Midbrain (tissue), 1 donor: ENCODE measurements at regions not wholly inside any gene's neighbourhood (a gene's known extent, or its start where the extent isn't known, plus 50 kb on each side); places are given as distances from the start of the nearest gene placed in this dataset.

ENCODE experiments used
- DNase-seq: peaks from one replicate; lab custom pipeline; 2025; lab: John Stamatoyannopoulos, UW

DNA sequence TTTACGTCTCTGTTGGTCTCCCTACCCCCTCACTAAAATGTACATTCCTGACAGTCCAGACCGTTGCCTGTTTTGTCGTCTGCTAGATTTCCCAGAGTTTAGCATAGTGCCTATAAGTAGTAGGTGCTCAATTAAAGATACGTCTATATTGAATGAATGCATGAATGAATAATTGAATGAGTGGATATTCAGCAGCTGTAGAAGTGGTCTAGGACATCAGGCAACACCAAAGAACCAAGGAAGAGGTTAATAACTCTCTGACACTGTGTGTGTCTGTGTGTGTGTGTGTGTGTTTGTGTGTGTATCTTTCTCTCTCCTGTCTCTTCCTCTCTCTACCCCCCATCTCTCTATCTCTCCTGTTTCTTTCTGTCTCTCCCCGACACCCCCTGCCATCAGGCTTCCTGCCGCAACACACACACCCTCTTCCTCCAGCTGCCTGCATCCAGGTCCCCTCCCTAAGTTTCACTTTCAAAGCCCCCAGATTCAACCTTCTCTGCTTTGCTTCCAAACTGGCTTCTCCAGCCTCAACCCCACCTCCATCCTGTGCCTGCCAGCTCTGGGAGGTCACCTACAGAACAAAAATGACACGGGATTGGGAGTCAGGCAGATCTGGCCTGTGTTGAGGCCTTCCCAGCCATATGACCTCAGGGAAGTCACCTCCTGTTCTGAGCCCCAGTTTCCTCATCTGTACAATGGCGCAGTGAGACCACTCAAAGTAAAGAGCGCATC is 119.9 kb upstream of the NCOR2 start:
- no peak for DNase-seq

DNA sequence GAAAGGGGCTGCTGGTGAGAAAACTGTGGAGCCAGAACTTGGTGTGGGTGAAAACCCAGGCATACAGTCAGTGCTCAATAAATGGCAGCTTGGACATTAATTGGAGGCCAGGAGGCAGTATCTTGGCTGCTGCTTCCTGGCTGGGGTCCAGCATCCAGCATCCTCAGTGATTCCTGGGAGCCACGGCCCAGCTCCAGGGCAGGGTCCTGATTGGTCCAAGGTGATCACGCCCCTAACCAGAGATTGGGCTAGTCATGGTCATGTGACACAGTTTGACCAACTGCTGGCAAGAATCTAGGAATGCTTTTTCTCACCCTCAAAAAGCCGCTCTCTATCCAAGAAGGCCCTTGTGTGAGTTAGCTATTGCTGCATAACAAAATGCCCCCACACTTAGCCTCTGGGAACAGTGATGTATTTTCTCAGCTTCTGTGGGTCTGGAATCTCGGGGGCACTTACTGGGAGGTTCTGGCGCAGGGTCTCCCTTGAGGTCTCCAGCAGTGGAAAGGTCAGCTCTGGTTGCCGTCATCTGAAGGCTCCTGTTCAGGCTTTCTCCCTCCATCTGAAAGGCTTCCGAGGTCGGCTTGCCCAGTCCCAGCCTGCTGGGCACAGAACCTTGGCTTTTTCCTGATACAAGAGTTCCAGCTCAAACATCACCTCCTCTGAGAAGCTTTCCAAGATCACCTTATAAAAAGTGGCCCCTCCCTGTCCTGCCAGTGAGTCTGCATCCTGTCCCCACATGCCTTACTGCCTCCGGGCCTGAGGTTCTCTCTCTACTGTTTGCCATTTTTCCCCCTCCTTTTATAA is 119.2 kb upstream of the NCOR2 start:
- no peak for DNase-seq

DNA sequence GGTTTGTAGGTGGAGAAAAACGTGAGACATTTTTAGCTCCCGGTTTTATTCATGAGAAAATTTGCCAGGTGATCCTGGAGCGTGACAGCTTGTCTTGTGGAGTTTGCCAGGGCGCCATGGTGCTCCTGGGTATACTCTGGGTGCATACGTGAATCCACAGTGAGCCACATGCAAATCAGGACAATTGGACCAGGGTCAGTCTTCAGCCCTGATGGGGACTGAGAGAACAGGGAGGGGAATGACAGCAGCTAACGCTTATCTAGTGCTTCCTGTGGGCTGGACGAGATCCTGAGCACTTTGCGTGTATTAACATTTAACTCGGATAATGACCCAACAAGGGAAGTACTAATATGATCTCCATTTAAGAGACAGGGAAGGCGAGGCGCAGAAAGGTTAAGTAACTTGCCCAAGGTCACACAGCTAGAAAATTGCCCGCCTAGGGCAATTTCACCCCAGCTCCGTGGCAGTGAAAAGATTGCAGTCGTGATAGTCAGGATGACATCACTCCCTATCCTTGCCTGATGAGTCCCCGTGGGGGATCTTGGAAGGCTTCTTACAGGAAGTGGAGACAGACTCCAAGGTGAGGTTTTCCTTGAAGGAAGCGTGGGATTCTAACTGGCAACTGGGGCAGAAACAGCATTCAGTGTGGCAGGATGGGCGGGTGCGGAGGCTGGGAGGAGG is 118.4 kb upstream of the NCOR2 start:
- no peak for DNase-seq

DNA sequence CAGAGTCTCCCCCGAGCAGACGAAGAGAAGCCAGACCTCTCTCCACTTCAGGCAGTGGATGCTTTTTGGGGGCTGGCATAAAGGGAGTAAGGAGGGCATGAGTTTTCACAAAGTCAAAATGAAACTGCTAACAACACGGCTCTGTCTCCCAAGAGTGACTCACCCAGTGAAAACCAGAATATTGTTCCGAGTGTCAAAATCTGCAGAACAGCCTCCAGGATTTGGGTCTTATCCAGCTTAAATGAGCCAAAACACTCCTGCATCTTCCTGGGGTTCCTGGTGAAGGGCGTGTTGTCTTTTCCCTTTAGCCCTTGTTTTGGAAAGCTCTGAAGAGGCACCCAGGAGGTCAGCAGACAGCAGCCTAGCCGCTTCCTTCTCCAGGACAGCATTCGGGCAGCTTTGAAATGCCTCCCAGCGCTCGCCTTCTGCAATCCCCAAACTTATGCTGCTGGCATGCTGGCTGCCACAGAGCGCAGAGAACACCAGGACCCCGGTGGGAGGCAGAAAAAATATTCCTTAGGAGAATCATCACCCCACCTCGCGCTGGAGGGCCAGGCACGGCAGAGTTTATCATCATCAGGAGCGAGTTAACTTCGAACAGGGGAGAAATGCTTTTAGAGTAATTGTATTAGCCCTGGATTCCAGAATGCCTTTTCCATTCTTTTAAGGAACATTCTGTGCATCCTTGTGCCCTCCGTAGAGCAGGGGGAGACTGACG is 117.7 kb upstream of the NCOR2 start:
- peak; percentile 64 for DNase-seq

DNA sequence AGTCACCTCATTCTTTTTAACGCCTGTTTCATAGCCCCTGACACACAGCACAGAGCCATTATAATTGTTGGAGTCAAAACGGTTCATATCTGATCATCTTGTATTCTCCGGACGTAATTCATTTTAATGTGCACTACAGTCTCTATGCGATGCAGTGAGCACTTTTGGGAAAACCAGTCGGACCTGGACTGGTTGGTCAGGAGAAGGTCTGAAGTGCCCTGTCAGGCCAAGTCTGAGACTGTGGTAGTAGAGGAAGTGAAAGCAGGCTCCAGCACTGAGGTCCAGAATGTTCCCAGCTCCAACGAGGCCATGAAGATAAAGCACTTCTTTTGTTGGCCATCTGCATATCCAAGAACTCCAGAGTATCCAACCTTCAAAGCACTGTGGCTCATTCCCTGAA is 117.1 kb upstream of the NCOR2 start:
- DNase-seq: peak; percentile 57

DNA sequence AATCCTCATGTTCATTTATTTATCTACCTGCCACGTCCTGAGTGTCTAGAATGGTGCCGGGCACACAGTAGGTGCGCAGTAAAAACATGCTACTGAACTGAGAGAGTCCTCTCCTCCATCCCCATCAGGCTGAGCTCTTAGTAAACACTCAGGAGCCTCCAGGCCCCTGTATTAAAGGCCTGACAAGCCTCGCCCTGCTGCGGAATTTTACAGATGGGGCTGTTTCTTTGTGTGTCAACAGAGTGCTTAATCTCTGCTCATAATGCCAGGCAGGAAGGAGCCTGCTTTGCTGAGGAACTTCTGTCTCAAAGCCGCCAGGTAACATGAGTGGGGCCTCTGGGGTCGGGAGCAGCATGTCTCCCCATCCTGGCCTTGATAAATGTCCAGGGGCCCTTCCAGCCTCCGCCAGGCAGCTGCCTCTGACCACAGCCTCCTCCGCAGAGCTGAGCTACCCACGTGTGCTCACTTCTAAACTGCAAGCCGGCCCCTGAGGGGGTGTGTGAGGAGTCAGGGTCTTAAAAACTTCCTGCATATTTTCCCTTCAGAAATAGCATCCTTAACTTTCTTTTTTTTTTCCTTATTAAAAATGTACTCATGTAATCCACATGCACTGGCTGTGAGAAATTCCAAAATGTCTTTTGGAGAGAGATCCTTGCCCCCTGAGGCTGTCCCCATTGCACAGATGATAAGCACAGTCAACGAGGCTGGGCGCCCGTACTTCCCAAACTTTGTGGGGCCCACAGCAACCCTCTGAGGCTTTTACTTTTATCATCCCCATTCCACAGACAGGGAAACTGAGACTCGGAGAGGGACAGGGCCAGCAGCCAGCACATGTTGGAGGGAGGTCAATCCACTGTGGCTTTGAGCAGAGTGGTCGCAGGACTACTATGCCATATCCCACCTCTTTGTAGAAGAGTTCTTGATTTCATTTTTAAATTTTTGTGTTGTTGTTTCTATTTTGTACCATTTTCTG is 116.0 kb upstream of the NCOR2 start:
- DNase-seq: no peak

DNA sequence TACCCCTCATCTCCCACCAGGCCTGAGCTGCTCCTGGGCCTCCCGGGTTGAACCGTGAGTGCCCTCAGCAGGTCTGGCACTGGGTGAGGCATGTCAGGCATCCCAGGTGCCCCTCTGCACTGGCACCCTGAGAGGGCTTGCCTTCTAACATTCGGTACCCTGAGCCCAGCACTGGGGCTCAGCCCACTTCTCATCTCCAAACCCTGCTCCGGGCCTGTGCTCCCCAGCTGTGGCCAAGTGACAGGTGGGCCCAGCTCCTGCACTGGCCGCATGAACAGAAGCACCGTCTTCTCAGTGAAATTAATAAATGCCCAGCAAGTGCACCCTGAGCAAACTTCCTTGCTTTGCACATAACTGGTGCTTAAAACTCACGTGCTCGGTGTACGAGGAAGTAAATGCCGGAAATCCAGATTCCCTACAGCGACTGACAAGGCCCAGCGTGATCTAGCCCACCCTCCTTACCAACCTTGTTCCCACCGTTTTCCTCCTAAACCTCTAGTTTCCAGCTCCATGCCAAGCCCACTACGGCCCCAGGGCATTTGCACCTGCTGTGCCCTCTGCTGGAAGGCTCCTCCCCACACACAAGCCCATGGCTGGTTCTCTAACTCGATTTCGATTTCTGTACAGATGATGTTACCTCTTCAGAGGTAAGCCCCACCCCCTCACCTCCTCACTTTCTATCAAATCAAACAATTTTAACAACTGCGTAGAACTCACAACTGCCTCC is 115.2 kb upstream of the NCOR2 start:
- no peak for DNase-seq

DNA sequence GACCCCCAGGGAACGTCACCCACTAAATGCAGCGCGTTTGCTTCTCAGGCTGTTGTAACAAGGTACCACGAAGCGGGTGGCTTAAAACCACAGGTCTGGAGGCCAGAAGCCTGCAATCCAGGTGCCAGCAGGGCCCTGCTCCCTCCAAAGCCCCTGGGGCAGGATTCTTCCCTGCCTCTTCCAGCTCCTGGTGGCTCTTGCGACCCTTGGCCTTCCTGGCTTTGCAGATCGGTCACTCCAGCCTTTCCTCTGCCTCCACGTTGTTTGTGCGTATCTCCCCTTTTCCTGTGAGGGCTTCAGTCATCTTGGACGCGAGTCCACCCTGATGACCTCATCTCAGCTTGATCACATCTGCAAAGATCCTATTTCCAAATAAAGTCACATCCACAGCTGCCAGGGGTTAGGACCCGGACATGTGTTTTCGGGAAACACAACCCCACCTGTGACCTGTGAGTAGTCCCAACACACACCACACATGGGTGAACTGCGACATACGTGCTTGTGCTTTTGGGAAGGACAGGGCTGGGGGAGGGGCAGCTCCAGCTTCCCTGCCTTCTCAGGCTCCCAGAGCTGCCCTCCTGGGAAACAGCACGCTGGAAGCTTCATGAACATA is 114.5 kb upstream of the NCOR2 start:
- no peak for DNase-seq

DNA sequence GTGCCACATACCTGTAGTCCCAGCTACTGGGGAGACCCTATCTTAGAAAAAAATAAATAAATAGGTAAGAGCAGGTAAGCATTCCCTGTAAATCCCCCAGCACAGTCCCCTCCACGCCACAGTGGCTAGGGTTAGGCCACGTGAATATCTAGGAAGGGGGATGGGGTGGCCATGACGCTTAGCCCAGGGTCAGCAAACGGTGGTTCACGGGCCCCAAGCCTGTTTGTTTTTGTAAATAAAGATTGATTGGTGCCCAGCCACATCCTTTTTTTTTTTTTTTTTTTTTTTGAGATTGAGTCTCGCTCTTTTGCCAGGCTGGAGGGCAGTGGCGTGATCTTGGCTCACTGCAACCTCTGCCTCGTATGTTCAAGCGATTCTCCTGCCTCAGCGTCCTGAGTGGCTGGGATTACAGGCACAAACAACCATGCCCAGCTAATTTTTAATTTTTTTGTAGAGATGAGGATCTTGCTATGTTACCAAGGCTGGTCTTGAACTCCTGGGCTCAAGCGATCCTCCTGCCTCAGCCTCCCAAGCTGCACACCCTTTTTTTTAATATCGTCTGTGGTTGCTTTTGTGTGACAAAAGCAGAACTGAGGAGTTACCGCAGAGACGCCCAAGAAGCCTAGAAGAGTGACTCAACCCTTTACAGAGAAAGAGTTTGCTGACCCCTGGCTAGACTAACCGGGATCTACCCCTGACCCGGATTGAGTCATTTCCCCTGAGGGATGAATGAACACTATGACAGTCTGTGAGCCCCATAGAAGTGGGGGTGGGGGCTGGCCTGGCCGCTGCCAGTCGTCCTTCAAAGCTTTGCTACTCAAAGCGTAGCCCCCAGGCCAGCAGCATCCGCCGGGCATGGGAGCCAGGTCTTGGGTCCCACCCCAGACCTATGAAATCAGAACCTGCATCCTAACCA is 113.7 kb upstream of the NCOR2 start:
- DNase-seq: peak; percentile 34

DNA sequence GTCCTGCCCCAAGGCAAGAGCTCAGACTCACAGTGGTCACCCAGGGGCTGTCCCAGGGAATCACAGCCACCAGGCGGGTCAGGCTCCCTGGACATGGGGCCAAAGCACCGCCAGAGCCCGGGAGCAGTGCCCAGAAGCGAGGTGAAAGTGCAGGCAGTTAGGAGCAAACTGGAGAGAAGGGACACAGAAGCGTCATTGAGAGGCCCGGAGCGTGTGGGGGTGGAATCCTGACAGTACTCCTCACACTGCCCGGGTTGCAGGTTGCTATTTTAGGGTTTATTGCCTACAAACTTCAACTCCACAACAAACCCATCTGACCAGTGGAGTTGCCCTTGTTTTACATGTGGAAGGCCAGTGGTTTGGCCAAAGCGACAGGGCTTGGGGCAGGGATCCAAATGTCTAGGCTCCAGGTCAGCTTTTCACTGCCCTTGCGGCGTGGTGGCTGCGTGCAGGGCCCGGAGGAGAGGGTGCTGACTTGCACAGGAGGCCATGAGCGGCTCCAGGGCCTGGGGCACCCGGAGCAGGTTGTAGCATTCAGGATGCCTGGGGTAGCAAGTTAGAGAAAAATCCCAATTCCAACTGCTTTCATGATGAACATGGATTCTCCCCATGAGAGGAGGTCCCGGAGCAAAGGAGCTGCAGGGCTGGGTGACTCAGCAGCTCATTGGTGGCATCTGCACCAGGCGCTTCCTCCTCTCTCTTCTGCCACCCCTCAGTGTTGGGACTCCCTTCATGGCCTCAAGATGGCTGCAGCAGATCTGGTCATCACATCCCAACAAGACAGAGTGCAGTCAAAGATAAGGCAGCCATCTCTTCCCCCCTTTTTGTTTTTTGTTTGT is 112.3 kb upstream of the NCOR2 start:
- peak; percentile 50 for DNase-seq

DNA sequence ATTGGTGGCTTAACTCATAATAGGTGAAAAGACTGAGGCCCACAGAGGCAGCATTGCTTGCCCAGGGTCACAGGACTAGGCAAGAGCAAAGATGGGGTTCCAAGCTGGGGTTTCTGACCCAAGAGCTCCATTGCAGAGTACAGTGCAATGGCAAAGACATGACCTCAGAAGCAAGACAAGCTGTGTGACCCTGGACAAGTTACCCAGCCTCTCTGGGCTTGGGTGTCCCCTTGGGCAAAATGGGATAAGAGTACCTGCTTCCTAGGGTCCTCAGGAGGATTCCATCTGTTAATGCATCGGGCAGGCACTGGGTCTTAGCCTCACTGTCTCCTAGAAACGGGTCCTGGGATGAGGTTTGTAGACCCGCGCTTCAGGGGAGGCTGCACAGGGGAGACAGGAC is 111.6 kb upstream of the NCOR2 start:
- DNase-seq: no peak

DNA sequence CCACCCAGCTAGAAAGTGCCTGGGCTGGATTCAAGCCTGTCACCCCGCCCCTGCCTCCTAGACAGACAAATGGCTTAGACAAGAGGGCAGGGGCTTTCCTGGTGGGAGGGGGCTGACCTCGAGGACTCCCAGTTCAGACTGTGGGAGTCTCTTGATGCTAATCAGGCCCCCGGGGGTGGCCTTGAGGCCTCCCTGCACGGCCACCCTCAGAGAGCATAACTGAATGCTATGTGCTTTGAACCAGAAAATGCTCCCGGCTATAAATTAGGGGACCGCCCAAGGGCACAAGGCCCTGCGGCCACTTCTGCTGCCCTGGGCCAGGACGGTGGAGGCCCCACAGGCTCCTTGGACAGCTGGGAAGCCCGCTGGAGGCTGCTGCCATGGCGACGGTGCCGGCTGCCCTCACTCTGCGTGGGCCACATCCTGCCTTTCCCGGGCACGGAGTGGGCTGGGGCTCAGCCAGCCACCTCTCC is 111.0 kb upstream of the NCOR2 start:
- no peak for DNase-seq

DNA sequence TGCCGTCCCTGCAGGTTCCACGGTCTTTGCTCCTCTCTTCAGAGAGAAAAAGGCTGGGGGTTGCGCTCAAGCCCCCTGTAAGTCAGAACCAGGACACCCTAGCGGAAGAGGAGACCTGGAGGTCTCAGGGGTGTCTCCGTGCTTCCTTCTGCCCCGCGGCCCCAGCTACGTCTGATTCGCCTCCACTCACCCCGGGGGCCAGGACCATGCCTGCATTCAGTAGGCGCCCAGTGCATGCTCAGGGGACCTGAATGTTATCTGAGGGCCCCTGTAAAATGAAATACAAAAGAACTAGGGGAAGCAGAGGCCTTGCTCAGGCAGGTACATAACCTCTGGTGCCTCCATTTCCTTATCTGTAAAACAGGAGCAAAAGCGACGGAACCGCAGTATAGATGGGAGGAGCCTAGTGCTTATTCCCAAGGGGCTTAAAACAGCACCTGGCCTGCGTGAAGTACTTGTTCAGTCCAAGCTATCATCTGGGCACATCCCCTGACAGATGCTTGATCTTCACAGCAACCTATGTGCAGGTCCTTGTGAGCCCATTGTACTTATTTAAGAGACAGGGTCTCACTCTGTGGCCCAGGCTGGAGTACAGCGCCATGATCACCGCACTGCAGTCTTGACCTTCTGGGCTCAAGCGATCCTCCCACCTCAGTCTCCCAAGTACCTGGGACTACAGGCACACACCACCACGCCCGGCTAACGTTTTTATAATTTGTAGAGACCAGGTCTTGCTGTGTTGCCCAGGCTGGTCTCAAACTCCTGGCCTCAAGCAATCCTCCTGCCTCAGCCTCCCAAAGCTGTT is 110.3 kb upstream of the NCOR2 start:
- DNase-seq: no peak

DNA sequence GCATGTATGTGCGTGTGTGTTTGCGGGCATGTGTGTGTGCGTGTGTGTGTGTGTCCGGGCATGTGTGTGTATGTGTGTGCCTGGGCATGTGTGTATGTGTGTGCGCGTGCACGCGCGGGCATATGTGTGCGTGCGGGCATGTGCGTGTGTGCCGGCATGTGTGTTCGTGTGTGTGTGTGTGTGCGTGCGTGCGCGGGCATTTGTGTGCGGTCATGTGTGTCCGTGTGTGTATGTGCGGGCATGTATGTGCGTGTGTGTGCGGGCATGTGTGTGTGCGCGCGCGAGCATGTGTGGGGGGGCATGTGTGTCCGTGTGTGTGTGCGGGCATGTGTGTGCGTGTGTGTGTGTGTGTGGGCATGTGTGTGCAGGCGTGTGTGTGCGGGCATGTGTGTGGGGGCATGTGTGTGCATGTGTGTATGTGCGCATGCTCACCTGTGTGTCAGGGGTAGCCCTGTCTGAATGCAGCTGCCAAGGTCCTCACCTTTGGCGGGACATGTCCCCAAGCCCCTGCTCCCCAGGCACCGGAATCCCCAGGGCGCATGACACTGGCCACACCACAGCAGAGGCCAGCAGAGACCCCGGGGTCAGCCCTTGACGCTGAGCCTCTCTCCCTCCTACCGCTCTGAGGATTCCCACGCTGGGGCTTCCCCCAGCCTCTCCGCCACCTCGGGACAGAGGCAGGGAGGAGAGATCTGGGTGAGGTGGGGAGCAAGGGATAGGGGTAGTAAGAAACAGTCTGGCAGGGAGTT is 109.5 kb upstream of the NCOR2 start:
- no peak for DNase-seq

DNA sequence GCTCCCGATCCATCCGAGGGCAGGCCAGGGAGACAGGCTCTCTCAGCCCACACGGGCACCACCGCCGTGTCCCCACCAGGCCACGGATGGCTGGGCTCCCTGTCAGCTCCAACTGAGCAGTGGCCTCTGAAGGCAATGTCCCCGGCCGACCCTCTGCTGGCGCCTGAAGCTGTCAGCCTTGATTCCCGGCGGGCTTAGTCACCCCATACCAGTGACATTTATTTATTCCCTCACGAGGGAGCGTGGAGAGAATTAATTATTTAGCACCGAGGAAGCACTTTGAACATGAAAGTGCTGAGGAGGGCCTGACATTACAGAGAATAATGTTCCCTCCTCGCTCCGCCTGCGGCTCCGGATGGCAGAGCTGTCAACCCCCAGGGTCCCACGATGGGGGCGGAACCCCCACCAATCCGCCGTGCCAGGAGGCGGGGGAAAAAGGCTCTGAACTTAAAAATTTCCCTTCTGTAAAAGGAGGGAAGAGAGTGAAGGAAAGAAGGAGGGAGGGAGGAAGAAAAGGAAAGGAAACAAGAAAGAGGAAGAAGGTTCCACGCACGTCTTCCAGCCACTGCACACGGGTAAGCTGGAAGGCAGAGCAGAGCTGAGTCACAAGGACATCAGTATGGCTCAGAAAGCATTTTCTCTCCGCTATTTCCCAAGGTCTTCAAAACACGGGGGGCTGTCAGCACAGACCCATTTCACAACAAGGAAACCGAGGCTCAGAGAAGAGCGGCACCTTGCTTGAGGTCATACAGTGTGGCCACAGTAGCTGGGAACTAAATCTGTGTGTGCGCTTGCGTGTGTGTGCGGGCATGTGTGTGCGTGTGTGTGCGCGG is 108.7 kb upstream of the NCOR2 start:
- DNase-seq: no peak
